ENCODE measurements at regions not wholly inside any gene's neighbourhood (a gene's known extent, or its start where the extent isn't known, plus 50 kb on each side); places are given as distances from the start of the nearest gene placed in this dataset.

- peaks cover 31% of the 10 kb centered on the region for H3K4me1 Mint-ChIP-seq (ENCODE audit: low read depth, unreplicated experiment)
These were observed 105.0 kb downstream of the TES start for GRCh38 chr7:116315293-116315692.

GRCh38 chr7:116315803-116316202, 105.5 kb downstream of the TES start:
- H3K4me2 ChIP-seq (ENCODE audit: low read length) = peak overlapping the region; percentile 77
- H4K20me1 ChIP-seq (ENCODE audit: insufficient read depth, low read length) = no peaks in the 10 kb centered on the region
- peaks cover 7% of the 10 kb centered on the region for H3K9me3 Mint-ChIP-seq (ENCODE audit: unreplicated experiment)
- peak overlapping the region; percentile 94 for H3K27ac Mint-ChIP-seq (ENCODE audit: unreplicated experiment)
- H2AFZ ChIP-seq (ENCODE audit: low read depth, low read length) = no peak overlapping the region
- peak overlapping the region; percentile 3 for H3K4me3 Mint-ChIP-seq (ENCODE audit: unreplicated experiment)
- peaks cover 28% of the 10 kb centered on the region for H3K4me1 ChIP-seq (ENCODE audit: insufficient read depth, low read length)
- peak overlapping the region; percentile 76 for H3K9ac ChIP-seq (ENCODE audit: low read length)
- H3K4me1 Mint-ChIP-seq (ENCODE audit: low read depth, unreplicated experiment) = peaks cover 31% of the 10 kb centered on the region
- H3K36me3 ChIP-seq (ENCODE audit: insufficient read depth, low read length) = no peaks in the 10 kb centered on the region
- FAIRE-seq = no peak
- H3K27me3 Mint-ChIP-seq (ENCODE audit: low read depth, unreplicated experiment) = no peaks in the 10 kb centered on the region
- H3K79me2 ChIP-seq (ENCODE audit: insufficient read depth, low read length) = peaks cover 28% of the 10 kb centered on the region
- no peaks in the 10 kb centered on the region for H3K9me3 ChIP-seq (ENCODE audit: insufficient read depth, low read depth, low read length)
- no peak for DNase-seq (ENCODE audit: low read depth)
- H3K27me3 ChIP-seq (ENCODE audit: insufficient read depth, low read length) = no peaks in the 10 kb centered on the region
- H3K4me3 ChIP-seq (ENCODE audit: insufficient read depth, low read depth, low read length) = no peak overlapping the region
- peak overlapping the region; percentile 95 for H3K27ac ChIP-seq (ENCODE audit: low read depth, low read length)
- H3K36me3 Mint-ChIP-seq (ENCODE audit: low read depth, unreplicated experiment) = no peaks in the 10 kb centered on the region
- TF ChIP-seq EZH2 (IDR thresholded peaks at IDR 0.05; ENCODE audit: insufficient read depth, low read length) (no peak), CTCF (IDR thresholded peaks at IDR 0.05; ENCODE audit: insufficient read depth, low read depth, low read length) (no peak)

More at GRCh38 chr7:116315293-116315692, 105.0 kb downstream of the TES start:
- Mint-ChIP-seq H3K27ac (ENCODE audit: unreplicated experiment) (peak overlapping the region; percentile 94), H3K36me3 (ENCODE audit: low read depth, unreplicated experiment) (no peaks in the 10 kb centered on the region), H3K27me3 (ENCODE audit: low read depth, unreplicated experiment) (no peaks in the 10 kb centered on the region), H3K9me3 (ENCODE audit: unreplicated experiment) (peaks cover 7% of the 10 kb centered on the region), H3K4me3 (ENCODE audit: unreplicated experiment) (no peak overlapping the region)
- Histone ChIP-seq H3K27me3 (ENCODE audit: insufficient read depth, low read length) (no peaks in the 10 kb centered on the region), H3K4me3 (ENCODE audit: insufficient read depth, low read depth, low read length) (no peak overlapping the region), H4K20me1 (ENCODE audit: insufficient read depth, low read length) (no peaks in the 10 kb centered on the region), H3K9me3 (ENCODE audit: insufficient read depth, low read depth, low read length) (no peaks in the 10 kb centered on the region), H3K79me2 (ENCODE audit: insufficient read depth, low read length) (peaks cover 23% of the 10 kb centered on the region), H3K4me2 (ENCODE audit: low read length) (peak overlapping the region; percentile 77), H3K36me3 (ENCODE audit: insufficient read depth, low read length) (no peaks in the 10 kb centered on the region), H3K9ac (ENCODE audit: low read length) (peak overlapping the region; percentile 76), H2AFZ (ENCODE audit: low read depth, low read length) (peak overlapping the region; percentile 32), H3K27ac (ENCODE audit: low read depth, low read length) (peak overlapping the region; percentile 95), H3K4me1 (ENCODE audit: insufficient read depth, low read length) (peaks cover 28% of the 10 kb centered on the region)
- peak; percentile 83 for DNase-seq (ENCODE audit: low read depth)
- TF ChIP-seq CTCF (IDR thresholded peaks at IDR 0.05; ENCODE audit: insufficient read depth, low read depth, low read length) = no peak
- TF ChIP-seq EZH2 (IDR thresholded peaks at IDR 0.05; ENCODE audit: insufficient read depth, low read length) = no peak
- no peak for FAIRE-seq

- no peak overlapping the region for H2AFZ ChIP-seq (ENCODE audit: low read depth, low read length)
- TF ChIP-seq EZH2 (IDR thresholded peaks at IDR 0.05; ENCODE audit: insufficient read depth, low read length) (no peak), CTCF (IDR thresholded peaks at IDR 0.05; ENCODE audit: insufficient read depth, low read depth, low read length) (no peak)
These were observed 106.7 kb downstream of the TES start for GRCh38 chr7:116316838-116317628.

More at GRCh38 chr7:116316838-116317628, 106.7 kb downstream of the TES start:
- Histone ChIP-seq H3K4me3 (ENCODE audit: insufficient read depth, low read depth, low read length) (peak overlapping the region; percentile 16), H3K9me3 (ENCODE audit: insufficient read depth, low read depth, low read length) (no peaks in the 10 kb centered on the region), H3K27me3 (ENCODE audit: insufficient read depth, low read length) (no peaks in the 10 kb centered on the region), H3K9ac (ENCODE audit: low read length) (peak overlapping the region; percentile 76), H3K27ac (ENCODE audit: low read depth, low read length) (peak overlapping the region; percentile 95), H3K79me2 (ENCODE audit: insufficient read depth, low read length) (peaks cover 29% of the 10 kb centered on the region), H3K4me2 (ENCODE audit: low read length) (peak overlapping the region; percentile 77), H3K36me3 (ENCODE audit: insufficient read depth, low read length) (no peaks in the 10 kb centered on the region), H3K4me1 (ENCODE audit: insufficient read depth, low read length) (peaks cover 28% of the 10 kb centered on the region), H4K20me1 (ENCODE audit: insufficient read depth, low read length) (no peaks in the 10 kb centered on the region)
- Mint-ChIP-seq H3K9me3 (ENCODE audit: unreplicated experiment) (peaks cover 7% of the 10 kb centered on the region), H3K27ac (ENCODE audit: unreplicated experiment) (peak overlapping the region; percentile 94), H3K4me3 (ENCODE audit: unreplicated experiment) (peak overlapping the region; percentile 5), H3K4me1 (ENCODE audit: low read depth, unreplicated experiment) (peaks cover 31% of the 10 kb centered on the region), H3K36me3 (ENCODE audit: low read depth, unreplicated experiment) (no peaks in the 10 kb centered on the region), H3K27me3 (ENCODE audit: low read depth, unreplicated experiment) (no peaks in the 10 kb centered on the region)
- FAIRE-seq (peak; percentile 98), DNase-seq (ENCODE audit: low read depth) (peak; percentile 100)
